Thyroid gland (tissue), 4 donors: ENCODE measurements at regions not wholly inside any gene's neighbourhood (a gene's known extent, or its start where the extent isn't known, plus 50 kb on each side); places are given as distances from the start of the nearest gene placed in this dataset.

Experiments used
- DNase-seq, 2 donors: peaks; one replicate each; pipeline ENCODE4 v3.0.0-alpha.2; 2019
- H3K27ac ChIP-seq, 3 donors: fragments of 200-600 bp; sonication (generic); 1 replicate in 2 of 3; 2 replicates in 1 of 3; pipeline ENCODE4 v1.5.1; 2016 to 2019; ENCODE audit warnings: mild to moderate bottlenecking in 1 of 3, moderate library complexity in 1 of 3
- H3K27me3 ChIP-seq: fragments of 200-600 bp; sonication (generic); one replicate; pipeline ENCODE4 v1.5.1; 2019
- H3K36me3 ChIP-seq, 2 donors: fragments of 200-600 bp; sonication (generic); one replicate each; pipeline ENCODE4 v1.5.1; 2016 to 2019
- H3K4me1 ChIP-seq, 2 donors: fragments of 200-600 bp; sonication (generic); one replicate each; pipeline ENCODE4 v1.5.1; 2017 to 2019
- H3K4me3 ChIP-seq, 3 donors: fragments of 200-600 bp; sonication (generic); replicated peaks in 1 of 3; 1 replicate in 2 of 3; 2 replicates in 1 of 3; pipeline ENCODE4 v1.5.1; 2016; ENCODE audit warnings: mild to moderate bottlenecking in 1 of 3
- H3K9me3 ChIP-seq: fragments of 200-600 bp; sonication (generic); one replicate; pipeline ENCODE4 v1.5.1; 2017
- CTCF ChIP-seq, 6 experiments: fragments of 200-600 bp in 3 of 6; fragments of 450-650 bp in 3 of 6; sonication (generic) in 3 of 6; IDR thresholded peaks; one replicate each; pipeline ENCODE4 v1.5.1; 2016 to 2019; ENCODE audit warnings: antibody characterized with exemption in 6 of 6, mild to moderate bottlenecking in 2 of 6, inconsistent platforms in 1 of 6, moderate library complexity in 1 of 6
- POLR2A ChIP-seq, 2 donors: fragments of 450-650 bp; IDR thresholded peaks; one replicate each; pipeline ENCODE4 v1.6.1; 2017; ENCODE audit warnings: antibody characterized with exemption in 2 of 2, mild to moderate bottlenecking in 2 of 2, moderate library complexity in 1 of 2
- WGBS, 2 donors: methylation state at CpG; one replicate each; pipeline ENCODE4 v1.1.5; 2017; 5-methylcytosine and 5-hydroxymethylcytosine counted together
- intact Hi-C: fragments of 100-400 bp; cut with DNase I; formaldehyde crosslinking; loops from one replicate; pipeline ENCODE4 v1.15.1; 2023

- H3K4me1 ChIP-seq: peaks cover 0 to 4% of the 10 kb centered on the region in 2 donors
- H3K4me3 ChIP-seq: no peak overlapping the region
- no peak overlapping the region for H3K27ac ChIP-seq
- no peak for TF ChIP-seq CTCF (IDR thresholded peaks at IDR 0.05)
- no peak for TF ChIP-seq POLR2A (IDR thresholded peaks at IDR 0.05)
- intact Hi-C loops: no loop called here
- DNase-seq: no peak
- no peaks in the 10 kb centered on the region for H3K27me3 ChIP-seq
- no peaks in the 10 kb centered on the region for H3K9me3 ChIP-seq
- H3K36me3 ChIP-seq: no peaks in the 10 kb centered on the region
- WGBS, 2 donors: 83 to 90% methylated on average over 3 of the region's 3 CpGs
Observed at GRCh38 chr13:50451609-50452008, 391.9 kb downstream of the DLEU7 start.

- no peaks in the 10 kb centered on the region for H3K9me3 ChIP-seq
- H3K4me3 ChIP-seq: no peak overlapping the region
- TF ChIP-seq POLR2A (IDR thresholded peaks at IDR 0.05) (no peak), CTCF (IDR thresholded peaks at IDR 0.05) (no peak)
- WGBS, 2 donors: 87 to 89% methylated on average over 1 of the region's 1 CpG
- H3K27ac ChIP-seq: no peak overlapping the region
- H3K27me3 ChIP-seq: no peaks in the 10 kb centered on the region
- H3K4me1 ChIP-seq: peaks cover 0 to 4% of the 10 kb centered on the region in 2 donors
- intact Hi-C loops: no loop called here
- no peak for DNase-seq
- H3K36me3 ChIP-seq: no peaks in the 10 kb centered on the region
Observed at GRCh38 chr13:50452028-50452427, 391.5 kb downstream of the DLEU7 start.

- WGBS, 2 donors: 68 to 88% methylated on average over 2 of the region's 2 CpGs
- intact Hi-C loops: no loop called here
- H3K9me3 ChIP-seq: no peaks in the 10 kb centered on the region
- H3K27ac ChIP-seq: no peak overlapping the region
- TF ChIP-seq POLR2A (IDR thresholded peaks at IDR 0.05): no peak
- no peak for TF ChIP-seq CTCF (IDR thresholded peaks at IDR 0.05)
- H3K4me1 ChIP-seq: peaks cover 0 to 4% of the 10 kb centered on the region in 2 donors
- no peaks in the 10 kb centered on the region for H3K27me3 ChIP-seq
- H3K4me3 ChIP-seq: no peak overlapping the region
- DNase-seq: no peak
- no peaks in the 10 kb centered on the region for H3K36me3 ChIP-seq
Observed at GRCh38 chr13:50452756-50453155, 390.7 kb downstream of the DLEU7 start.

- Histone ChIP-seq H3K4me3 (no peak overlapping the region), H3K27ac (no peak overlapping the region), H3K4me1 (peaks cover 0 to 4% of the 10 kb centered on the region in 2 donors), H3K36me3 (no peaks in the 10 kb centered on the region), H3K27me3 (no peaks in the 10 kb centered on the region), H3K9me3 (no peaks in the 10 kb centered on the region)
- TF ChIP-seq POLR2A (IDR thresholded peaks at IDR 0.05) (no peak), CTCF (IDR thresholded peaks at IDR 0.05) (no peak)
- DNase-seq: no peak
- intact Hi-C loops: no loop called here
- 50 to 76% methylated on average over 3 of the region's 3 CpGs for WGBS, 2 donors
Observed at GRCh38 chr13:50453188-50453587, 390.3 kb downstream of the DLEU7 start.

DNA sequence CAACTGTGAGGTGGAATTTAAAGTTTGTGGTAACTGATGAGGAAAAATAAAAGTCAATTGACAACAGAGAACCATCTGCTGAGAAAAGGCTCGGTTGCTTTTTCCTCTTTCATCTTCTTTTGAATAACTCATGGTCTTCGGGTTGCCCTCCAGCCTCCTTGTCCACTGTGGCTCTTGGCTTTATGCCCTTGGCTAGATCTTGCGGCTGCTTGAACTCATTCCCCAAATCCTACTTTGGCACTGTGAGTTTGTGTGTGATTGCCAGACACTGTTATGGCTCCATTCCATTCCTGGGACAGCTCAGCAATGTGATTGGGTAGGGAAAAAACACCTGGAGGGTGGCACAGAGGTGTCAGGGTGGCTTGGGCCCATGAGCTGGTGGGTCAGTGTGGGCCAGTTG, 387.4 kb downstream of the DLEU7 start:
- Histone ChIP-seq H3K4me1 (peaks cover 0 to 4% of the 10 kb centered on the region in 2 donors), H3K27me3 (no peaks in the 10 kb centered on the region), H3K4me3 (no peak overlapping the region), H3K9me3 (no peaks in the 10 kb centered on the region), H3K36me3 (no peaks in the 10 kb centered on the region), H3K27ac (no peak overlapping the region)
- DNase-seq: no peak
- TF ChIP-seq POLR2A (IDR thresholded peaks at IDR 0.05): no peak
- TF ChIP-seq CTCF (IDR thresholded peaks at IDR 0.05): no peak
- WGBS, 2 donors: 79 to 85% methylated on average over 3 of the region's 3 CpGs
- intact Hi-C loops: no loop called here
